Neural crest cell (in vitro differentiated cells): ENCODE measurements at regions not wholly inside any gene's neighbourhood (a gene's known extent, or its start where the extent isn't known, plus 50 kb on each side); places are given as distances from the start of the nearest gene placed in this dataset.

Experiments
- DNase-seq: peaks from one replicate; pipeline ENCODE4 v3.0.0; 2021; ENCODE audit warnings: low read depth, mixed read lengths, low spot score
- H3K27ac Mint-ChIP-seq: one replicate; pipeline ENCODE4 v1.8.0; 2021; ENCODE audit warnings: mild to moderate bottlenecking, mixed read lengths; ENCODE audit not compliant: unreplicated experiment
- H3K27me3 Mint-ChIP-seq: 2 replicates; pipeline ENCODE4 v1.8.0; 2021; ENCODE audit warnings: low read depth, mild to moderate bottlenecking, mixed read lengths
- H3K36me3 Mint-ChIP-seq: 2 replicates; pipeline ENCODE4 v1.8.0; 2021; ENCODE audit warnings: low read depth, mild to moderate bottlenecking, mixed read lengths
- H3K4me1 Mint-ChIP-seq: 2 replicates; pipeline ENCODE4 v1.8.0; 2021; ENCODE audit warnings: mixed read lengths
- H3K4me3 Mint-ChIP-seq: one replicate; pipeline ENCODE4 v1.8.0; 2021; ENCODE audit warnings: mild to moderate bottlenecking, mixed read lengths
- H3K9me3 Mint-ChIP-seq: 2 replicates; pipeline ENCODE4 v1.8.0; 2021; ENCODE audit warnings: mixed read lengths
- CTCF ChIP-seq: fragments of 200-600 bp; sonication (generic); conservative IDR thresholded peaks from 2 replicates; pipeline ENCODE4 v1.5.0; 2021; ENCODE audit warnings: antibody characterized with exemption, mild to moderate bottlenecking

DNA sequence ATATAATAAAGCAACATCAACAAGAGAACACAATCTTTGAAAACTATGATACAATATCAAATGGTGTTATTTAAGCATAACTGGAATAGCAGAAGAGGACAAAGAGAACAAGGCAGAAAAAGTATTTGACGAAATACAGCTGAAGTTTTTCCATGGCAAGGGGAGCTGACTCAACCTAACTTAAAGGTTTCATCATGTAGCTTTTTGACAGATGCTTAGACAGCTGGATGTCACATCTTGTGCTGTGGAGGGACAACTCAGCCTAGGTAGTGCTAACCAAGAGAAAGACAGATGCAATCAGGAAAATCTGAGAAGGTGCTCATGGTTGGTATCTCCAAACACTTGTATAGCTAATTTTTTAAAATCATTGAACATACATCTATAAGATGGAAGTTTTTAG lies 208.2 kb downstream of the TFEC start:
- Mint-ChIP-seq H3K27me3 (no peaks in the 10 kb centered on the region), H3K9me3 (peaks cover 3% of the 10 kb centered on the region), H3K36me3 (no peaks in the 10 kb centered on the region), H3K4me3 (no peak overlapping the region), H3K4me1 (no peaks in the 10 kb centered on the region), H3K27ac (no peak overlapping the region)
- no peak for DNase-seq
- no peak for TF ChIP-seq CTCF

GRCh38 chr7:115816318-115816974 lies 214.1 kb downstream of the TFEC start:
- H3K27ac Mint-ChIP-seq: no peak overlapping the region
- no peaks in the 10 kb centered on the region for H3K9me3 Mint-ChIP-seq
- no peaks in the 10 kb centered on the region for H3K27me3 Mint-ChIP-seq
- no peak for TF ChIP-seq CTCF
- DNase-seq: no peak
- no peak overlapping the region for H3K4me3 Mint-ChIP-seq
- peaks cover 31% of the 10 kb centered on the region for H3K4me1 Mint-ChIP-seq
- no peaks in the 10 kb centered on the region for H3K36me3 Mint-ChIP-seq

DNA sequence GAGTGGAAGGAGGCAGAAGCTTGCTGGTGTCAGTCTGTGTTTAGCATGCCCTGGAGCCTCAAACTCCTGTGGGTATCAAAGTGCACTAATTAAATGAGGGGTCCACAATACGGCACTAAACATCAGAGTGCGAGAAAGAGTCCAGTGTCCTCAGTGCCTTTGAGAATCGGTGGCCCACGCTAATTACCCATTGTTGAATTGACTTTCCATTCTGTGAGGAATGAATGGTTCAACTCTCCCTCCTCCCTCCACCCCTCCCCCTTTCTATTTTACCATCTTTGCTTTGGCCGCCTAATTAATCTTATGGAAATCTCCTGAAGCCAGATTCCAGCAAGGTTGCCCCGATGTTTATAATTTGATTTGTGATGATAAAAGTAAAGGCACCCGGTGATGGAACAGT lies 217.8 kb downstream of the TFEC start:
- peak overlapping the region; percentile 69 for H3K4me3 Mint-ChIP-seq

DNA sequence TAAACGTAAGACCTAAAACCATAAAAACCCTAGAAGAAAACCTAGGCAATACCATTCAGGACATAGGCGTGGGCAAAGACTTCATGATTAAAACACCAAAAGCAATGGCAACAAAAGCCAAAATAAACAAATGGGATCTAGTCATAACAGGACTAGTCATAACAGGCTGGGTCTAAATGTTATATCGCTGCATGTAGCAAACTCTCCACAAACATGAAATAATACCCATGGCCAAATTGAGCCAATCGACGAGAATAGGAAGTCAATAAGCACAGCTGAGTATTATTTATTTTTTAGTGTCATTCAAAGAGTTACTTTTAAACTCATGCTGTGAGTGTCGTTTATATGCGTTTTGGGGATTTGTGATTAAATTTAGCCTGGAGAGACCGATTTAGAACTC lies 225.1 kb downstream of the TFEC start:
- Mint-ChIP-seq H3K27me3 (peaks cover 1% of the 10 kb centered on the region), H3K4me3 (no peak overlapping the region), H3K27ac (no peak overlapping the region), H3K36me3 (no peaks in the 10 kb centered on the region), H3K4me1 (peaks cover 2% of the 10 kb centered on the region), H3K9me3 (no peaks in the 10 kb centered on the region)
- DNase-seq: no peak
- TF ChIP-seq CTCF: no peak

More for the DNA sequence above, 217.8 kb downstream of the TFEC start:
- Mint-ChIP-seq H3K27ac (no peak overlapping the region), H3K36me3 (no peaks in the 10 kb centered on the region), H3K9me3 (no peaks in the 10 kb centered on the region), H3K4me1 (peaks cover 39% of the 10 kb centered on the region), H3K27me3 (peaks cover 2% of the 10 kb centered on the region)
- DNase-seq: peak; percentile 9
- no peak for TF ChIP-seq CTCF

DNA sequence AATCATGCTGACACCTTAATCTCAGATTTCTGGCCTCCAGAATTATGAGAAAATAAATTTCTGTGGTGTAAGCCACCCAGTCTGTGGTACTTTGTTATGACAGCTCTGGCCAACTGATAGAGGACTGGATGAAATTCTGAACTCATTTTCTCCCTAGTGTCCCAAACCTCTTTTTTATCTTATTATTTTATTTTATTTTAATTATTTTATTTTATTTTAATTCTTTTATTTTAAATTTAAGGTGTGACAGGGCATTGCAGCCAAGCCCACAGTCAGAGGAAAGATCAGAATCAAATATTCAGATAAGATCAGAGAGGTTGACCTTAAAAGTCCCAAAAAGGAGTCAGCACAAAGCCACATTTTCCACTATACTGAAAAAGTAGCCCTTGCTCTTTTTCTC lies 228.1 kb downstream of the TFEC start:
- no peak for DNase-seq
- no peak for TF ChIP-seq CTCF
- H3K4me3 Mint-ChIP-seq: no peak overlapping the region
- H3K9me3 Mint-ChIP-seq: no peaks in the 10 kb centered on the region
- no peak overlapping the region for H3K27ac Mint-ChIP-seq
- H3K36me3 Mint-ChIP-seq: no peaks in the 10 kb centered on the region
- no peaks in the 10 kb centered on the region for H3K4me1 Mint-ChIP-seq
- no peaks in the 10 kb centered on the region for H3K27me3 Mint-ChIP-seq
